Upper lobe of right lung (tissue), 1 donor: ENCODE measurements at regions not wholly inside any gene's neighbourhood (a gene's known extent, or its start where the extent isn't known, plus 50 kb on each side); places are given as distances from the start of the nearest gene placed in this dataset.

Source experiments
- ATAC-seq: fragments of 200-7000 bp; cut with Tn5 transposase; one replicate; pipeline ENCODE4 v1.9.1; 2020; ENCODE audit warnings: mild to moderate bottlenecking, moderate library complexity
- DNase-seq: peaks from one replicate; pipeline ENCODE4 v3.0.0-alpha.2; 2020
- H3K27ac ChIP-seq: fragments of 200-600 bp; one replicate; pipeline ENCODE4 v1.8.0; 2022
- H3K27me3 ChIP-seq: fragments of 200-600 bp; one replicate; pipeline ENCODE4 v1.8.0; 2022; ENCODE audit warnings: mild to moderate bottlenecking
- H3K36me3 ChIP-seq: fragments of 200-600 bp; one replicate; pipeline ENCODE4 v1.8.0; 2022
- H3K4me1 ChIP-seq: fragments of 200-600 bp; one replicate; pipeline ENCODE4 v1.8.0; 2022
- H3K4me3 ChIP-seq: fragments of 200-600 bp; one replicate; pipeline ENCODE4 v1.8.0; 2022; ENCODE audit warnings: mild to moderate bottlenecking
- H3K9me3 ChIP-seq: fragments of 200-600 bp; one replicate; pipeline ENCODE4 v1.8.0; 2022
- intact Hi-C: fragments of 100-400 bp; cut with DNase I; formaldehyde crosslinking; loops from one replicate; pipeline ENCODE4 v1.11.0; 2022
- TF ChIP-seq, protein P1 (sequence below): fragments of 200-600 bp; IDR thresholded peaks from one replicate; pipeline ENCODE4 v1.8.0; 2022; ENCODE audit warnings: antibody characterized with exemption
- donor health status: DM: no; HTN: yes; CAD: no; lungs with severe emphysema.

DNA sequence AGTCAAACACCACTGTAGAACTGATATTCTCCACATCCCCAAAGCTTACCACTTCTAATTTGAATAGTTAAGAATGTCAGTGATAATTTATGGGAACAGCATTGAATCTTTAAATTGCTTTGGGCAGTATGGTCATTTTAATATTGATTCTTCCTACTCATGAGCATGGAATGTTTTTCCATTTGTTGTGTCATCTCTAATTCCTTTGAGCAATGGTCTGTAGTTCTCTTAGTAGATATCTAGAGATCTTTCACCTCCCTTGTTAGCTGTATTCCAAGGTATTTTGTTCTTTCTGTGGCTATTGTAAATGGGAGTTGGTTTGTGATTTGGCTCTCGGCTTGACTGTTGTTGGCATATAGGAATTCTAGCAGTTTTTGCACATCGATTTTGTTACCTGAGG lies 1341.8 kb upstream of the CDH9 start:
- H3K9me3 ChIP-seq, result no peaks in the 10 kb centered on the region
- DNase-seq (no peak), ATAC-seq (no peak)
- H3K27ac ChIP-seq, result no peak overlapping the region
- no peaks in the 10 kb centered on the region for H3K27me3 ChIP-seq
- H3K36me3 ChIP-seq, result no peaks in the 10 kb centered on the region
- no peak overlapping the region for H3K4me3 ChIP-seq
- H3K4me1 ChIP-seq, result no peaks in the 10 kb centered on the region
- intact Hi-C loops, result no loop called here
- TF ChIP-seq, protein P1, sequence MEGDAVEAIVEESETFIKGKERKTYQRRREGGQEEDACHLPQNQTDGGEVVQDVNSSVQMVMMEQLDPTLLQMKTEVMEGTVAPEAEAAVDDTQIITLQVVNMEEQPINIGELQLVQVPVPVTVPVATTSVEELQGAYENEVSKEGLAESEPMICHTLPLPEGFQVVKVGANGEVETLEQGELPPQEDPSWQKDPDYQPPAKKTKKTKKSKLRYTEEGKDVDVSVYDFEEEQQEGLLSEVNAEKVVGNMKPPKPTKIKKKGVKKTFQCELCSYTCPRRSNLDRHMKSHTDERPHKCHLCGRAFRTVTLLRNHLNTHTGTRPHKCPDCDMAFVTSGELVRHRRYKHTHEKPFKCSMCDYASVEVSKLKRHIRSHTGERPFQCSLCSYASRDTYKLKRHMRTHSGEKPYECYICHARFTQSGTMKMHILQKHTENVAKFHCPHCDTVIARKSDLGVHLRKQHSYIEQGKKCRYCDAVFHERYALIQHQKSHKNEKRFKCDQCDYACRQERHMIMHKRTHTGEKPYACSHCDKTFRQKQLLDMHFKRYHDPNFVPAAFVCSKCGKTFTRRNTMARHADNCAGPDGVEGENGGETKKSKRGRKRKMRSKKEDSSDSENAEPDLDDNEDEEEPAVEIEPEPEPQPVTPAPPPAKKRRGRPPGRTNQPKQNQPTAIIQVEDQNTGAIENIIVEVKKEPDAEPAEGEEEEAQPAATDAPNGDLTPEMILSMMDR, result no peak

DNA sequence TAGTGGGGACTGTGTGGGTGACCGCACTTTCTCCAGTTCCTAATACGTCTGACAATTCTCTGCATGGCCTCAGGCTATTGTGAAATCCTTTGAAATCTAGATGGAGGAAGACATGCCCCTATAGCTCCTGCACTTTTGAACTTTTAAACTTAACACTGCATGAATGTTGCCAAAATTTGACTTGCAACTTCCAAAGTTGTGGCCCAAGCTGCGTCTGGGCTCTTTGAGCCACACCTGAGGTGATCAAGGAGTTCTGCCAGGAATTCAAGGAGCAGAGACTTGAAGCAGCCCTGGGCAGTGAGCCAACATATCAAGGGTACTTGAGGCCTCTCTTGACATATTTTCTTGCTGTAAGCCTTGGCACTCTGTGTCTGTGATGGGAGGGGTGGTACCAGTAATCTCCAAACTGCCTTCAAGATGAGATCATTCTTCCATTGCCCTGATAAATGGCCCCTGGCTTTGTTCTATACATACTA lies 1336.1 kb upstream of the CDH9 start:
- H3K36me3 ChIP-seq, result no peaks in the 10 kb centered on the region
- H3K9me3 ChIP-seq, result no peaks in the 10 kb centered on the region
- peak; percentile 97 for ATAC-seq
- TF ChIP-seq, protein P1, result no peak
- H3K4me1 ChIP-seq, result no peaks in the 10 kb centered on the region
- no peaks in the 10 kb centered on the region for H3K27me3 ChIP-seq
- intact Hi-C loops, result no loop called here
- H3K4me3 ChIP-seq, result no peak overlapping the region
- H3K27ac ChIP-seq, result no peak overlapping the region
- peak; percentile 80 for DNase-seq

DNA sequence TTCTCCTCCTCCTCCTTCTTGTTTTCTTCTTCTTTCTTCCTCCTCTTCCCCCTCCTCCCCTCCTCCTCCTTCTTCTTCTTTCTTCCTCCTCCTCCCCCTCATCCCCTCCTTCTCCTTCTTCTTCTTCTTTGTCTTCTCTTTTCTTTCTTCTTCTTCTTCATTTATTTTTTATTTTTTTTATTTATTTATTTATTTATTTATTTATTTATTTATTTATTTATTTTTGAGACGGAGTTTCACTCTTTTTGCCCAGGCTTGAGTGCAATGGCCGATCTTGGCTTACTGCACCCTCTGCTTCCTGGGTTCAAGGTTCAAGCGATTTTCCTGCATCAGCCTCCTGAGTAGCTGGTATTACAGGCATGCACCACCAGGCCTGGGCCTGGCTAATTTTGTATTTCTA lies 1332.5 kb upstream of the CDH9 start:
- intact Hi-C loops, result no loop called here
- Histone ChIP-seq H3K4me3 (no peak overlapping the region), H3K9me3 (no peaks in the 10 kb centered on the region), H3K36me3 (no peaks in the 10 kb centered on the region), H3K4me1 (no peaks in the 10 kb centered on the region), H3K27me3 (no peaks in the 10 kb centered on the region), H3K27ac (no peak overlapping the region)
- DNase-seq, result no peak
- no peak for ATAC-seq
- TF ChIP-seq, protein P1, result no peak

DNA sequence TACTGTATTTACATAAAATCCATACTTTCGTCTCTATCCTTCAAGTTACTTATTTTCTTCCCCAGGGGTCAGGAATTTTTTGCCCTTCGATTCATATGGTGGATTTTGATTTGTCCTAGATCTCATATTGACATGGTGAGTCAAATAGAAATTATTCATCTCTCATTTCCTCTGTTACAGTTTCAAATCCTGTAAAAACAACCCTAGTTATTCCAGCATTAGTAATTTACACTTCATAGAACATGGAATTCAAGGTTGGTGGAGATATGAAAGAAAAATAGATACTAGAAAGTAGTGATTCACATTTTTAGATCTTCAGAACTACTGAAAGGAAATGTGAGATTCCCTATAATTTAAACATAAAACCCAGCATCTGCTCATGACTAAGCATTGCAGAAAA lies 1331.0 kb upstream of the CDH9 start:
- ATAC-seq (no peak), DNase-seq (no peak)
- TF ChIP-seq, protein P1, result no peak
- no peaks in the 10 kb centered on the region for H3K36me3 ChIP-seq
- no peaks in the 10 kb centered on the region for H3K27me3 ChIP-seq
- intact Hi-C loops, result no loop called here
- H3K4me3 ChIP-seq, result no peak overlapping the region
- H3K9me3 ChIP-seq, result no peaks in the 10 kb centered on the region
- no peak overlapping the region for H3K27ac ChIP-seq
- H3K4me1 ChIP-seq, result no peaks in the 10 kb centered on the region

DNA sequence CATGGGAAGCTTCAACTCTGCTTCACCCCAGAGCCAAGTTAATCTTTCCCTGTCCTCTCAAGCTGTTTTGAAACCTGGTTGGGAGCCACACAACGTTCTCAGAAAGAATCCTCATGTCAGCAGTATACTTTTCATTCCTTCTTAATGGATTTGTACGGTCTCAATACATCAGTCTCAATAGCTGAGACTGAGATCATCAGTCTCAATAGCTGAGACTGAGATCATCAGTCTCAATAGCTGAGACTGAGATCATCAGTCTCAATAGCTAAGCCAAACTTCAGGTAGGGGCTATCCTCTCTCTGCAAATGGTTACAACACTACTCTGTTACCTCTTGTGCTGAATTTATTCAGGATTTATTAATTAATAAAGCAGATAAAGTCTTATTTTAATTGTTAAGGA lies 1317.4 kb upstream of the CDH9 start:
- TF ChIP-seq, protein P1, result no peak
- Histone ChIP-seq H3K27me3 (no peaks in the 10 kb centered on the region), H3K36me3 (no peaks in the 10 kb centered on the region), H3K4me3 (no peak overlapping the region), H3K4me1 (no peaks in the 10 kb centered on the region), H3K27ac (no peak overlapping the region), H3K9me3 (no peaks in the 10 kb centered on the region)
- intact Hi-C loops, result no loop called here
- no peak for DNase-seq
- ATAC-seq, result no peak

DNA sequence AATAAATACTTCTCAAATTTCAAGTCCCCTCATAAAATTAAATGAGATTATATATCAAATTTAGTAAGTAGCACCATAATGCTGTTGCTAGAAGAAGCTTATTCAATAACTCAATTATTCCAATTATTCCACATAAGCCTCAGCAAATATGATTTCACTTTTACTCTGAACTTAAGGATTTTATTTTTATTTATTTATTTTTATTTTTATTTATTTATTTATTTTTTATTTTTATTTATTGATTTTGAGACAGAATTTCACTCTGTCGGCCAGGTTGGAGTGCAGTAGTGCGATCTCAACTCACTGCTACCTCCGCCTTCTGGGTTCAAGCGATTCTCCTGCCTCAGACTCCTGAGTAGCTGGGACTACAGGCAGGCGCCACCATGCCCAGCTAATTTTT lies 1308.3 kb upstream of the CDH9 start:
- no peak overlapping the region for H3K27ac ChIP-seq
- no peaks in the 10 kb centered on the region for H3K36me3 ChIP-seq
- DNase-seq (no peak), ATAC-seq (no peak)
- no peak overlapping the region for H3K4me3 ChIP-seq
- TF ChIP-seq, protein P1, result no peak
- intact Hi-C loops, result no loop called here
- no peaks in the 10 kb centered on the region for H3K27me3 ChIP-seq
- H3K9me3 ChIP-seq, result no peaks in the 10 kb centered on the region
- no peaks in the 10 kb centered on the region for H3K4me1 ChIP-seq
